Suppressor macrophage treated with lipopolysaccharide for 1 hour (primary cell): ENCODE measurements at regions not wholly inside any gene's neighbourhood (a gene's known extent, or its start where the extent isn't known, plus 50 kb on each side); places are given as distances from the start of the nearest gene placed in this dataset.

Experiments
- DNase-seq, 3 donors: peaks; one replicate each; pipeline ENCODE4 v3.0.0-alpha.2; 2020 to 2022

- DNase-seq: no peak
These were observed 90.4 kb downstream of the RBFOX3 start for GRCh38 chr17:79520167-79521165.

GRCh38 chr17:79519601-79520000 is 91.2 kb downstream of the RBFOX3 start:
- no peak for DNase-seq

- DNase-seq: no peak
These were observed 92.0 kb downstream of the RBFOX3 start for GRCh38 chr17:79518585-79519523.

GRCh38 chr17:79517827-79518584 is 92.8 kb downstream of the RBFOX3 start:
- DNase-seq: no peak

- DNase-seq: no peak
These were observed 94.9 kb downstream of the RBFOX3 start for GRCh38 chr17:79515646-79516571.

GRCh38 chr17:79515110-79515509 is 95.7 kb downstream of the RBFOX3 start:
- DNase-seq: no peak

- DNase-seq: no peak
These were observed 96.9 kb downstream of the RBFOX3 start for GRCh38 chr17:79513820-79514535.

- no peak for DNase-seq
These were observed 97.6 kb downstream of the RBFOX3 start for GRCh38 chr17:79513206-79513605.

GRCh38 chr17:79511471-79511870 is 99.4 kb downstream of the RBFOX3 start:
- no peak for DNase-seq

- DNase-seq: no peak
These were observed 100.8 kb downstream of the RBFOX3 start for GRCh38 chr17:79510071-79510470.

GRCh38 chr17:79509490-79509889 is 101.4 kb downstream of the RBFOX3 start:
- DNase-seq: no peak

- no peak for DNase-seq
These were observed 101.8 kb downstream of the RBFOX3 start for GRCh38 chr17:79509008-79509407.

- DNase-seq: no peak
These were observed 102.5 kb downstream of the RBFOX3 start for GRCh38 chr17:79508291-79508716.

- DNase-seq: no peak
These were observed 103.9 kb downstream of the RBFOX3 start for GRCh38 chr17:79506955-79507354.

GRCh38 chr17:79506150-79506870 is 104.5 kb downstream of the RBFOX3 start:
- no peak for DNase-seq

- no peak for DNase-seq
These were observed 105.7 kb downstream of the RBFOX3 start for GRCh38 chr17:79505199-79505598.

GRCh38 chr17:79504181-79504605 is 106.7 kb downstream of the RBFOX3 start:
- no peak for DNase-seq

GRCh38 chr17:79503126-79503839 is 107.6 kb downstream of the RBFOX3 start:
- no peak for DNase-seq

GRCh38 chr17:79501910-79502309 is 108.9 kb downstream of the RBFOX3 start:
- DNase-seq: no peak
